ENCODE measurements at regions not wholly inside any gene's neighbourhood (a gene's known extent, or its start where the extent isn't known, plus 50 kb on each side); places are given as distances from the start of the nearest gene placed in this dataset.
"Not testable (repeated sequence)": the region's sequence is repeated elsewhere in the genome, so short reads cannot be mapped to it uniquely, and the experiment has no call there.

GRCh38 chr1:146487555-146487954 lies 258.7 kb upstream of the NOTCH2NLA start:
- DNase-seq, H3K36me3 Mint-ChIP-seq, H3K4me3 Mint-ChIP-seq, H3K27ac Mint-ChIP-seq, POLR2A ChIA-PET, H3K9me3 Mint-ChIP-seq, ATAC-seq, H3K27me3 Mint-ChIP-seq, H3K4me1 Mint-ChIP-seq: not testable (repeated sequence)

- H3K27me3 Mint-ChIP-seq: not testable (repeated sequence)
Observed at GRCh38 chr1:146487155-146487554, 258.3 kb upstream of the NOTCH2NLA start.

GRCh38 chr1:146486300-146487014 lies 257.6 kb upstream of the NOTCH2NLA start:
- H3K27me3 Mint-ChIP-seq, H3K9me3 Mint-ChIP-seq, POLR2A ChIA-PET, H3K4me1 Mint-ChIP-seq, DNase-seq, H3K27ac Mint-ChIP-seq, H3K36me3 Mint-ChIP-seq: not testable (repeated sequence)
- ATAC-seq: peak; percentile 20 to 30
- H3K4me3 Mint-ChIP-seq: peak overlapping the region in 5 of 10 donors; percentile 28 to 59 (median 45)

More at GRCh38 chr1:146487155-146487554, 258.3 kb upstream of the NOTCH2NLA start:
- ATAC-seq, H3K27ac Mint-ChIP-seq, DNase-seq, H3K9me3 Mint-ChIP-seq, H3K36me3 Mint-ChIP-seq, H3K4me3 Mint-ChIP-seq, POLR2A ChIA-PET, H3K4me1 Mint-ChIP-seq: not testable (repeated sequence)

GRCh38 chr1:146484195-146484594 lies 255.4 kb upstream of the NOTCH2NLA start:
- H3K4me1 Mint-ChIP-seq, H3K4me3 Mint-ChIP-seq, H3K36me3 Mint-ChIP-seq, H3K9me3 Mint-ChIP-seq, H3K27ac Mint-ChIP-seq, POLR2A ChIA-PET, H3K27me3 Mint-ChIP-seq, DNase-seq: not testable (repeated sequence)
- peak; percentile 80 to 89 for ATAC-seq

GRCh38 chr1:146479188-146479587 lies 250.4 kb upstream of the NOTCH2NLA start:
- DNase-seq, H3K27ac Mint-ChIP-seq, H3K36me3 Mint-ChIP-seq, H3K4me1 Mint-ChIP-seq, H3K9me3 Mint-ChIP-seq, H3K27me3 Mint-ChIP-seq, H3K4me3 Mint-ChIP-seq, ATAC-seq, POLR2A ChIA-PET: not testable (repeated sequence)

GRCh38 chr1:146478125-146478720 lies 249.4 kb upstream of the NOTCH2NLA start:
- H3K27ac Mint-ChIP-seq, H3K4me1 Mint-ChIP-seq, H3K4me3 Mint-ChIP-seq, H3K27me3 Mint-ChIP-seq, H3K9me3 Mint-ChIP-seq, H3K36me3 Mint-ChIP-seq, POLR2A ChIA-PET: not testable (repeated sequence)
- DNase-seq (peak in 9 of 10 donors; percentile 1 to 63 (median 34)), ATAC-seq (peak; percentile 69 to 79)

GRCh38 chr1:146475086-146475485 lies 246.3 kb upstream of the NOTCH2NLA start:
- H3K27ac Mint-ChIP-seq, H3K9me3 Mint-ChIP-seq, ATAC-seq, H3K36me3 Mint-ChIP-seq, DNase-seq, H3K27me3 Mint-ChIP-seq, H3K4me3 Mint-ChIP-seq, POLR2A ChIA-PET: not testable (repeated sequence)
- H3K4me1 Mint-ChIP-seq: peaks cover 5 to 12% (median 9%) of the 10 kb centered on the region in 4 donors

GRCh38 chr1:146474216-146474615 lies 245.4 kb upstream of the NOTCH2NLA start:
- H3K4me1 Mint-ChIP-seq: peaks cover 5 to 12% (median 9%) of the 10 kb centered on the region in 4 donors
- H3K27me3 Mint-ChIP-seq, H3K4me3 Mint-ChIP-seq, H3K27ac Mint-ChIP-seq, H3K36me3 Mint-ChIP-seq, POLR2A ChIA-PET, ATAC-seq, H3K9me3 Mint-ChIP-seq, DNase-seq: not testable (repeated sequence)

- POLR2A ChIA-PET, H3K27me3 Mint-ChIP-seq, H3K36me3 Mint-ChIP-seq, H3K4me1 Mint-ChIP-seq, H3K9me3 Mint-ChIP-seq: not testable (repeated sequence)
- H3K4me3 Mint-ChIP-seq: peak overlapping the region; percentile 79 to 93 (median 90)
- H3K27ac Mint-ChIP-seq: peak overlapping the region; percentile 61 to 95 (median 90)
- DNase-seq (peak; percentile 66 to 87 (median 74)), ATAC-seq (peak; percentile 100)
Observed at GRCh38 chr1:146472192-146472861, 243.5 kb upstream of the NOTCH2NLA start.

- POLR2A ChIA-PET, H3K4me3 Mint-ChIP-seq, H3K27me3 Mint-ChIP-seq, DNase-seq, H3K36me3 Mint-ChIP-seq, H3K27ac Mint-ChIP-seq, H3K9me3 Mint-ChIP-seq: not testable (repeated sequence)
- ATAC-seq: peak; percentile 52 to 60
- peaks cover 0 to 12% (median 9%) of the 10 kb centered on the region in 4 donors for H3K4me1 Mint-ChIP-seq
Observed at GRCh38 chr1:146459939-146460338, 231.1 kb upstream of the NOTCH2NLA start.

GRCh38 chr1:146459308-146459707 lies 230.5 kb upstream of the NOTCH2NLA start:
- H3K36me3 Mint-ChIP-seq, H3K27me3 Mint-ChIP-seq, ATAC-seq, H3K9me3 Mint-ChIP-seq, POLR2A ChIA-PET, H3K4me3 Mint-ChIP-seq, DNase-seq: not testable (repeated sequence)
- peaks cover 0 to 11% (median 9%) of the 10 kb centered on the region in 4 donors for H3K4me1 Mint-ChIP-seq
- peak overlapping the region in 3 of 10 donors; percentile 25 to 51 (median 31) for H3K27ac Mint-ChIP-seq

GRCh38 chr1:146448877-146449246 lies 220.0 kb upstream of the NOTCH2NLA start:
- H3K27ac Mint-ChIP-seq, H3K4me1 Mint-ChIP-seq, H3K36me3 Mint-ChIP-seq, POLR2A ChIA-PET, H3K9me3 Mint-ChIP-seq, H3K4me3 Mint-ChIP-seq, DNase-seq, H3K27me3 Mint-ChIP-seq: not testable (repeated sequence)
- ATAC-seq: peak; percentile 27 to 39

GRCh38 chr1:146448212-146448876 lies 219.5 kb upstream of the NOTCH2NLA start:
- H3K9me3 Mint-ChIP-seq, H3K36me3 Mint-ChIP-seq, H3K4me3 Mint-ChIP-seq, H3K27me3 Mint-ChIP-seq, H3K4me1 Mint-ChIP-seq, POLR2A ChIA-PET, H3K27ac Mint-ChIP-seq: not testable (repeated sequence)
- DNase-seq (peak; percentile 19 to 77 (median 55)), ATAC-seq (peak; percentile 46 to 60)

Measured in naive thymus-derived CD8-positive, alpha-beta T cell (primary cell).